ENCODE measurements at regions not wholly inside any gene's neighbourhood (a gene's known extent, or its start where the extent isn't known, plus 50 kb on each side); places are given as distances from the start of the nearest gene placed in this dataset.

GRCh38 chr16:13503960-13504635, 415.9 kb upstream of the ERCC4 start:
- H3K27ac ChIP-seq, result no peak overlapping the region
- TF ChIP-seq ZFX (IDR thresholded peaks at IDR 0.05), result no peak
- no peak for TF ChIP-seq CTCF (conservative IDR thresholded peaks at IDR 0.05)

- TF ChIP-seq CTCF (conservative IDR thresholded peaks at IDR 0.05) (no peak), ZFX (IDR thresholded peaks at IDR 0.05) (no peak)
- H3K27ac ChIP-seq, result no peak overlapping the region
These were observed 412.4 kb upstream of the ERCC4 start for GRCh38 chr16:13507530-13507929.

GRCh38 chr16:13510425-13511151, 409.4 kb upstream of the ERCC4 start:
- peak; percentile 72 for TF ChIP-seq CTCF (conservative IDR thresholded peaks at IDR 0.05)
- TF ChIP-seq ZFX (IDR thresholded peaks at IDR 0.05), result no peak
- H3K27ac ChIP-seq, result no peak overlapping the region

GRCh38 chr16:13517841-13518240, 402.1 kb upstream of the ERCC4 start:
- no peak overlapping the region for H3K27ac ChIP-seq

GRCh38 chr16:13519871-13520270, 400.1 kb upstream of the ERCC4 start:
- TF ChIP-seq ZFX (IDR thresholded peaks at IDR 0.05), result no peak
- TF ChIP-seq CTCF (conservative IDR thresholded peaks at IDR 0.05), result no peak
- no peak overlapping the region for H3K27ac ChIP-seq

More at GRCh38 chr16:13517841-13518240, 402.1 kb upstream of the ERCC4 start:
- TF ChIP-seq ZFX (IDR thresholded peaks at IDR 0.05), result no peak
- TF ChIP-seq CTCF (conservative IDR thresholded peaks at IDR 0.05), result no peak

GRCh38 chr16:13521356-13521755, 398.6 kb upstream of the ERCC4 start:
- H3K27ac ChIP-seq, result no peak overlapping the region
- TF ChIP-seq ZFX (IDR thresholded peaks at IDR 0.05), result no peak
- no peak for TF ChIP-seq CTCF (conservative IDR thresholded peaks at IDR 0.05)

GRCh38 chr16:13527332-13527731, 392.6 kb upstream of the ERCC4 start:
- TF ChIP-seq ZFX (IDR thresholded peaks at IDR 0.05) (no peak), CTCF (conservative IDR thresholded peaks at IDR 0.05) (no peak)

More at GRCh38 chr16:13527332-13527731, 392.6 kb upstream of the ERCC4 start:
- H3K27ac ChIP-seq, result no peak overlapping the region
